ENCODE measurements at regions not wholly inside any gene's neighbourhood (a gene's known extent, or its start where the extent isn't known, plus 50 kb on each side); places are given as distances from the start of the nearest gene placed in this dataset.

DNA sequence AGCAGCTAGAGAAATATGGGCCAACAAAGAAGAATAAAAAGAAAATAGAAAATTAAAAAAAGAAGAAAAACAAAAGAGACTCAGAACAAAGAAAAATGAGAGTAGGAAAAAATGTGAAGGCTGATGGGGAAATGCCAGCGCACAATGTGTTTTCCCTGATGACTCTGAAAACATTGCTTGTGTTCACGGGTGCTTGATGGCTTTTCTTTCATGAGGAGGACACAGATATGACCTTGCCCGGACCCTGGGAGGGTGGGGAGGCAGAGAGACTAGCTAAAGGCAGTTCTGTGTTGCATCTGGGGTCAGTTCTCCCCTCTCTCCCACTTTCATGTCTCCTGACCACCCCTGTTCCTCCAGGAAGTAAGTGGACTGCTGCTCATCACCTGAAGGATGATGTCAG, 125.9 kb downstream of the MOBP start:
- Histone ChIP-seq H3K27me3 (no peaks in the 10 kb centered on the region), H3K27ac (no peak overlapping the region), H3K36me3 (replicated peaks in 1 of 2; ENCODE audit: insufficient read depth in 1 of 2, low read depth in 2 of 2) (no peaks in the 10 kb centered on the region), H3K4me3 (no peak overlapping the region), H3K4me1 (no peaks in the 10 kb centered on the region), H3K9me3 (no peaks in the 10 kb centered on the region)
- DNase-seq (no peak), ATAC-seq (no peak)
- intact Hi-C loops (cut with DNase I): no loop called here
- 54 to 67% methylated on average over 3 of the region's 3 CpGs for WGBS, 2 donors
- TF ChIP-seq POLR2A (IDR thresholded peaks at IDR 0.05): no peak
- no peak for TF ChIP-seq CTCF (IDR thresholded peaks at IDR 0.05)

- TF ChIP-seq CTCF (IDR thresholded peaks at IDR 0.05) (no peak), POLR2A (IDR thresholded peaks at IDR 0.05) (no peak)
- Histone ChIP-seq H3K9me3 (no peaks in the 10 kb centered on the region), H3K27ac (no peak overlapping the region), H3K27me3 (no peaks in the 10 kb centered on the region), H3K36me3 (replicated peaks in 1 of 2; ENCODE audit: insufficient read depth in 1 of 2, low read depth in 2 of 2) (no peaks in the 10 kb centered on the region), H3K4me1 (no peaks in the 10 kb centered on the region), H3K4me3 (no peak overlapping the region)
- DNase-seq: no peak
- no peak for ATAC-seq
- WGBS, 2 donors: 47 to 54% methylated on average over 2 of the region's 2 CpGs
- intact Hi-C loops (cut with DNase I): no loop called here
These were observed 133.8 kb downstream of the MOBP start for GRCh38 chr3:39601241-39601640.

GRCh38 chr3:39605837-39606236, 138.4 kb downstream of the MOBP start:
- H3K4me3 ChIP-seq: no peak overlapping the region
- TF ChIP-seq POLR2A (IDR thresholded peaks at IDR 0.05) (no peak), CTCF (IDR thresholded peaks at IDR 0.05) (no peak)
- H3K27ac ChIP-seq: no peak overlapping the region
- no peak for DNase-seq
- 79 to 92% methylated on average over 1 of the region's 1 CpG for WGBS, 2 donors
- H3K27me3 ChIP-seq: no peaks in the 10 kb centered on the region
- ATAC-seq: no peak
- H3K4me1 ChIP-seq: no peaks in the 10 kb centered on the region
- H3K9me3 ChIP-seq: no peaks in the 10 kb centered on the region
- intact Hi-C loops (cut with DNase I): no loop called here
- no peaks in the 10 kb centered on the region for H3K36me3 ChIP-seq (replicated peaks in 1 of 2; ENCODE audit: insufficient read depth in 1 of 2, low read depth in 2 of 2)

DNA sequence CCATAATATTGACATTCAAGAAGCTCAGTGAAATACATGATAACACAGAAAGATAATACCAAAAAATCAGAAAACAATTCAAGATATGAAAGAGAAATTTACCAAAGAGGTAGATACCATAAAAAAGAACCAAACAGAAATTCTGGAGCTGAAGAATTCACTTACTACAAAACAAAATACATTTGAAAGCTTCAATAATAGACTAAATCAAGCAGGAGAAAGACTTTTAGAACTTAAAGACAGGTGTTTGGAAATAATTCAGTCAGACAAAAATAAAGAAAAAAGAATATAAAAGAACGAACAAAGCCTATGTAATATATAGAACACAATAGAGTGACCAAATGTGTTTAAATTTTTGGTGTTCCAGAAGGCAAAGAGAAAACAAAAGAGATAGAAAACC, 158.7 kb downstream of the MOBP start:
- no peak for DNase-seq
- WGBS, 2 donors: 81 to 82% methylated on average over 1 of the region's 1 CpG

More for the DNA sequence above, 158.7 kb downstream of the MOBP start:
- Histone ChIP-seq H3K27me3 (no peaks in the 10 kb centered on the region), H3K36me3 (replicated peaks in 1 of 2; ENCODE audit: insufficient read depth in 1 of 2, low read depth in 2 of 2) (no peaks in the 10 kb centered on the region), H3K9me3 (no peaks in the 10 kb centered on the region), H3K4me3 (no peak overlapping the region), H3K27ac (no peak overlapping the region), H3K4me1 (no peaks in the 10 kb centered on the region)
- no peak for TF ChIP-seq CTCF (IDR thresholded peaks at IDR 0.05)
- TF ChIP-seq POLR2A (IDR thresholded peaks at IDR 0.05): no peak
- intact Hi-C loops (cut with DNase I): no loop called here
- ATAC-seq: no peak
